ENCODE measurements at regions not wholly inside any gene's neighbourhood (a gene's known extent, or its start where the extent isn't known, plus 50 kb on each side); places are given as distances from the start of the nearest gene placed in this dataset.
"Not testable (repeated sequence)": the region's sequence is repeated elsewhere in the genome, so short reads cannot be mapped to it uniquely, and the experiment has no call there.

DNA sequence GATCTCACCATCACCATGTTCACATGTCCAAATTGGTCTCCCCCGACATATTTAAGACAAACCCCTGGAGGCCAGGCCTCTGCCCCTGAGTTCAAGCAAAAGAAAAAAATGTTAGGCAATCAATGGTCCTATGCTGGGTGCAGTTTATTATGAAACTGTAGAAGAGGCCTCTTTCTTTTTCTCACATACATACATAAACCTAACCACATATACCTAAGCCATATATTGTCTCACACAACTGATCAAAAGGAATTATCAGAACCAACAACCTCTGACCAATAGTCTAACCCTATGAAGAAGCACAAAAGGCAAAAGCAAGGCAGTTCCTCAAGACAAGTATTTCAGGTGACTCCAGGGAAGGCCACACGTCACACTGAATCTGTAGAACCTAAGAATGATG lies 49.9 kb downstream of the ILRUN start:
- no peak for DNase-seq

DNA sequence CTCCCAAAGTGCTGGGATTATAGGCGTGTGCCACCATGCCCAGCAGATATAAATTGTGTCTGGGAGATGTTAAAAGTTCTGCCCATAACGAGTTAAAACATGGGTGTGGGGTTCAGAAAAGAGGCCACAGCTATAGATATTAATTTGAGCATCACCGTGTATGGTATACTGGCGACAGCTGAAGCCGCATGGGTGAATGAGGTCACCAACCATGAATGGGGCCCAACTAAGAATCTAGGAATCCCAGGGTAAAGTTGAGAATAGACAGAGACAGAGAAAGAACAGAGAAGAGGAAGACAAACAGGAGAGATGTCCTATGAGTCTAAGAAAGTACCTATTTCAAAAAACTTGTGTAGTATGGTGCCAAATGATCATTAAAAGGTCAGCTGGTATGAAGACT lies 50.9 kb downstream of the ILRUN start:
- DNase-seq: no peak

DNA sequence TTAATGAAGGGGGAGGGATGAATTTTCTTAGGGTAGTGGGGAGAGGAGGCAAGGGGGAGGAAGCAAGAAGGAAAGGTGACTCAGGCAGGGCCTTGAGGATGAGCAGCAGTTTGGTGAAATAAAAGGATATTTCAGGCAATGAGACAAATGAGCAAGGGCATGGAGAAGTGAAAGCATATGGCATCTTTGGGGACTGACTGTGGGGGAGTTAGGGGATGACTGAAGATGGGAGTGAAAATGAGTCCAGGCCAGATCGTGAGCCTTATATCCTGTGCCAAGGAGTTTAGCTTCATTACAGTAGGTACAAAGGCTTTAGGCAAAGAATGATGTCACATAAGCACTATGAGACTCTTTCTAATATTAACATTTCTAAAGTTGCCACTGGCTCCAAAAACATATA lies 51.9 kb downstream of the ILRUN start:
- DNase-seq: no peak

DNA sequence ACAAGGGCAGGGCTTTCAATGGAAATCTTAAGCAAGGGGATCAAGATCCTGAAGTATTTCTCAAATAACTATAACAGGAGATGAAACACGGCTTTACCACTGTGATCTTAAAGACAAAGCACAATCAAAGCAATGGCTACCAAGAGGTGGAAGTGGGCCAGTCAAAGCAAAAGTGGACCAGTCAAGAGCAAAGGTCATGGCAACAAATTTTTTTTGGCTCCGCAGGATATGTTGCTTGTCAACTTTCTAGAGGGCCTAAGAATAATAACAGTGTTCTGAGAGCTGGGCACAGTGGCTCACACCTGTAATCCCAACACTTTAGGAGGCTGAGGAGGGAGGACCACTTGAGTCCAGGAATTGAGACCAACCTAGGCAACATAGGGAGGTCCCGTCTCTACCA lies 54.1 kb downstream of the ILRUN start:
- DNase-seq: no peak

DNA sequence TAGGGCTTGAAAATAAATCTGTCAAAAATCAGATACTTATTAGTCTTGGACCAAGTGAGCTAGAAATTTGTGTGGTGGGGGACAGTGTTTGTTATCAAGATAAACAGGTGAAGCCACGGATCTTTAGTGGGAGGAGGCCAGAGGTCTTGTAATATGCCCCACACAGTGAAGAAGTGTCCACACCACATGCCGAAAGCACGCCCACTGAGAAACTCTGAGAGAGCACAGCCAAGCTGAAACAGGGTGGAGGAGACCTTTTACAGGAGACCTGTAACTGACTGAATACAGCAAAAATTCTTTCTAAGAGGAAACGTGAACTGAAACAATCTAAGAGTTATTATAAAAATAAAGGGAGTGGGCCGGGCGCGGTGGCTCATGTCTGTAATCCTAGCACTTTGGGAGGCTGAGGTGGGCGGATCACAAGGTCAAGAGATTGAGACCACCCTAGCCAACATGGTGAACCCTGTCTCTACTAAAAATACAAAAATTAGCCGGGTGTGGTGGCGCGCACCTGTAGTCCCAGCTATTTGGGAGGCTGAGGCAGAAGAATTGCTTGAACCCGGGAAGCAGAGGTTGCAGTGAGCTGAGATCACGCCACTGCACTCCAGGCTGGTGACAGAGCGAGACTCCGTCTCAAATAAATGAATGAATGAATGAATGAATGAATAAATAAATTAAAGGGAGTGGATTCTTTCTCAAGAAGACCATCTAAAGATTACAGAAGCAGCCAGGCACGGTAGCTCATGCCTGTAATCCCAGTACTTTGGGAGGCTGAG lies 56.3 kb downstream of the ILRUN start:
- DNase-seq: not testable (repeated sequence)

DNA sequence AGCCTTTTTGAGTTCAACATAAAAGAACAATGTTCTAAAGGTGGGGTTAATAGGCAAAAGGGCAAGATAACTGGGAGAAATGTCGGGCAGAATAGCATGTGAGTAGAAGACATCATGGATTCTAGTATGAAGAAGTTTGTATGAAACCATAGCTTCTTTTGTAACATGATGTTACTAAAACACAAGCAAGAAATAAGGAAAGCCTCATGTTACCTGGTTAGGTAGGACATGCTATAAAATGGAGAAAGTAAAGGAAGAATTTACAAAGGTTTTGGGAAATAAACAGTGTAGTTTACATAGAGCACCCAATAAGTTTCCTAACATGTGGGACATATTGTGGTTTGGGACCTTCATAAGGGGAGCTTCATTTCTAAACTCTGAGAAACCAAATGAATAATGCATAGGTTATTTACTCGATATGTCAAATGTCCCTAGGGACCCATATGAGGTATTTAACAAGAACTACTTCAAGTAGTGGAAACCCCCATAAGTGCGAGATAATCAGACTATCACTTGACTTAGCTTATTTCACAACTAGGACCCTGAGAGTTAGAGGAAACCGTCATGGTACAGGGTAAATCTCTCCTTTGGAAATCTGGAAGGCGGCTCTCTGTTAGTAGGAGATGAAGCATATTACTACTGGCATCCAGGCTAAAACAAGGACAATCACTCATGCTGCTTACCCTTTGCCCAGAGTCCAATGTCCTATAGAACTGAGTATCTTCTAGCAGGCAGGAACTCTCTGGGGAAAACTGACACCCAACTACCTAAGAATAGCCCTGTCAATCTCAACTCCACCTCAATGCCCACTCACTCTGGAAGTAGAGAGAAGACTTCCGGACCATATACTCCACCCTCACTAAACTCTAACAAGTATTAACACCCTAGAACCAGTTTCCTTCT lies 57.5 kb downstream of the ILRUN start:
- DNase-seq: no peak

DNA sequence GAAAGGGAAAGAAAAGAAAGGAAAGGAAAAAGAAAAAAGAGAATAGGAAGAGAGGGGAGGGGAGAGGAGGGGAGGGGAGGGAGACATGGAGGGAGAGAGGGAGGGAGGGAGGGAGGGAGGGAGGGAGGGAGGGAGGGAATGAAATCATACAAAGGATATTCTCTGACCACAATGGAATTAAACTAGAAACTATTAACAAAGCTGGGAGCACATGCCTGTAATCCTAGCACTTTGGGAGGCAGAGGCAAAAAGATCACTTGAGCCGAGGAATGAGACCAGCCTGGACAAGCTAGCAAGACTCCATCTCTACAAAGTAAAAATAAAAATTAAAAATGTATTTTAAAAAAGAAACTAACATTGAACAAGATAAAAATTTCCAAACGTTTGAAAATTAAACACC lies 62.8 kb downstream of the ILRUN start:
- DNase-seq: no peak

DNA sequence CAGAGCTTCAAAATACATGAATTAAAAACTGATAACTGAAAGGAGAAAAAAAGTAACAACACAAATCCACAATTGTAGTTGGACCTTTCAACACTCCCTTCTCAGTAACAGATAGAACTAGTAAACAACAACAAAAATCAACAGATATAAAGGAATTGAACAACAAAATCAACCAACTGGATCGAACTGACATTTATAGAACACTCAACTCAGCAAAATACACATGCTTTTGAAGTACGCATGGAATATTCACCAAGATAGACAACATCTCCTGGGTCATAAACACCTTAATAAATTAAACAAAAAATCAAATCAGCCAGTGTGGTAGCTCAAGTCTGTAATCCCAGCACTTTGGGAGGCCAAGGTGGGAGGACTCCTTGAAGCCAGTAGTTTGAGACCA lies 63.3 kb downstream of the ILRUN start:
- no peak for DNase-seq

DNA sequence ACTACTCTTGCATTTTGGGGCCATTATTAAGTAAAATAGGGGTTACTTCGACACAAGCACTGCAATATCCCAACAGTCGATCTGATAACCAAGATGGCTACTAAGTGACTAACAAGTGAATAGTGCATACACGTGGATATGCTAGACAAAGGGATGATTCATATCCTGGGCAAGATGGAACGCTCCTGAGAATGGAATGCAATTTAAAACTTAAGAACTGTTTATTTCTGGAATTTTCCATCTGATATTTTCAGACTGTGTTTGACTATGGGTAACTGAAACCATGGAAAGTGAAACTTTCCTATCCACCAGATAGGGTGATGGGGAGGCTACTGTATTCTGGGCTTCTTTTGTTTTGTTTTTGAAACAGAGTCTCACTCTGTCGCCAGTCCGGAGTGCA lies 66.5 kb downstream of the ILRUN start:
- peak; percentile 87 for DNase-seq

DNA sequence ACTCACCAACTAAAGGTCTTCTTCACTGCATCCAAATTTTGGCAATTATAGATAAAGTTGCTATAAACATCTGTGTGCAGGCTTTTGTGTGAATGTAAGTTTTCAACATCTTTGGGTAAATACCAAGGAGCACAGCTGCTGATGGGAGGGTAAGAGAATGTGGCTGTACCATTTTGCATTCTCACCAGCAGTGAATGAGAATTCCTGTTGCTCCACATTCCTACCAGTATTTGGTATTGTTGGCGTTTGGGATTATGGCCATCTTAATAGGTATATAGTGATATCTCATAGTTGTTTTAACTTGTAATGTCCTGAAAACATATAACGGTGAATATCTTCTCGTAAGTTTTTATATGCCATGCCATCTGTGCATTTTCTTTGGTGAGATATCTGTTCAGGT lies 69.3 kb downstream of the ILRUN start:
- DNase-seq: no peak

DNA sequence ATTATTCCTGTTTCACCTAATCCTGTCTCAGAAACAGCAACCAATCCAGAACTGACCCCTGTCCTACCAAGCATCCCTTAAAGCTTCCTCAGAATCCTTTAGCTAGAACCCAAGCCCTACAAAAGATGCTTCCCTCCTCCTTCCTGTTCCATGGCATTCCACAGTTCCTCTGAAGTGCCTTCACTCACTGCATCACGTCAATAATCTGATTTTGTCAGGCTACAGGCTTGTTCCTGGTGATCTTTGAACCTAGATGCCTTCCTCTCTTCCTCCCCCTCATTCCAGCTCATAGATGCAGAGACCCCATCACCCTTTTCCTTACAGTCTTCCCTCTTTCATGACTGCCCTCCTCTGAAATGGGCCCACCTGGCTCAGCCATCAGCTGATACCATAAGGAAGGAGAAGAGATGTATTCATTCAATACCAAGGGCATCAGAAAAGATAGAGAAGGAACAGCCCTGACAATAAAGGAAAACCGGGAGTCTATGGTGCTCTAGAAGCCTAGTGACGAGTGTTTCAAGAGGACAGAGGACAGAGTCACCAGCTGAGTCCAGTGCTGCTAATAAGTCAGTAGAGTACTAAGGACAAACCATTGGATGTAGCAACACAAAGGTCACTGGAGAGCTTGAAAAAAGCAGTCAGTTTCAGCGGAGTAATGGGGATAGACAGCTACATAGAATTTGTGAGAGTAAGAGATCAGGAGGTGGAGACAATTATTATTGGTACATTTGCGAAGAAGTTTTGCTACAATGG lies 62.5 kb upstream of the SPDEF start:
- DNase-seq: no peak

DNA sequence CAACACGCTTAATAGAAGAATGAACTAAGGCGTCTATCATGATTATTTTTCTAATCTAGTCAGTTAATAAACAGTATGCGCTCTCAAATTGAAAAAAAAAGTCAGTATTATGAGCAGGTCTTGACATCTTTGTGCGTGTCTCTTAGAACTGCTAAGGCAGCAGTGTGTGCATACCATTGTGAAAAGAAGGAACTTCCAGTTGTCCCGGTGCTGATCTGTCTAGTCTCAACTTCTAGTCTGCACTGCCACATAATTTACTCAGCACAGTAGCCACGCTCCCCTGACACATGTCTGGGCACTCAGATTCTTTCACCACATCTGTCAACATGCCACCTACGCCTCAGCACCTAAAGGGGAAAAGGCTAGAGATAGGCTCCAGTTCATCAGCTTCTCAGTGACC lies 61.1 kb upstream of the SPDEF start:
- DNase-seq: no peak

DNA sequence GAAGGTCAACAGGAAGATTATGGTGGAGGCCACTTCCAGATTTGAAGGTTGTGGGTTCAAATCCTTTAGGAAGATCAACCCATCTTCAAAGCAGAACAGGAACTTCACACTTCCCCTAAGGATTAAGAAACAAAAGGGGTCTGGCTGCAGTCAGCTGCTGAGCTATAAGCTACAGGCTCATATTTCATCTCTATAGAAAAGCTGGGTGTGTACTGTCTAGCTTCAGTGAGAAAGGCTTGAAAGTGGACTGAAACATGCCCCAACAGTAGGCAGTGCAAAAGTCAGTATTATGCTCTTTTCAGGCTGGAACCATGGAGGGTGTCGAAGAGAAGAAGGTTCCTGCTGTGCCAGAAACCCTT lies 60.1 kb upstream of the SPDEF start:
- no peak for DNase-seq

DNA sequence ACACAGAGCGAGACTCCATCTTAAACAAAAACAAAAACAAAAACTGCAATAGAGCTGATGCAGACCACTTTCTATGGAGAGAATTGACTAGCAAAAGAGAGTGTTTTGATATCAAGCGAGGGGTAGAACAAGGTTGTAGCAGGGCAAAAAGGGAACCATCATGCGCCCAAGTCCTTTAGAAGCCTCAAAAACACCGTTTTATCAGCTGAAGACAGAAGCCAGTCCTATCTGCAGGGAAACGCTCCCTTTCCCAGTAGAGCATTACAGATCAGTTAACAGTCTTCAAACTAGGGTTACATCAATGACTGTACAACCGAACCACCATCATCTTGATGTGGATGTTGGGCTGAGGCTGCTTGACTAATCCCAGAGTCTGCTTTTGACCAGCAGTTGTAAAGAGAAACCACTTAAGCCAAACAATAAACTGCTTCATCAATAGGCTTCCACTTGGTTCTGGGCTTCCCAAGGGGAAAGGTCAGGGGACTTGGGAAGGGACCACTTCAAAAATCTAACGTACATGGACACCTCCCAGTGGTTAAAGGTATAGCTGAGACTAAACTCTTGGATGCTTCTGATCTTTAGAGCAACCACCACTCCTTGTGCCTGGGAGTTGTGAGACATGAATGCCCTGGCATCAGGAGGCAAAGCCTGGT lies 59.6 kb upstream of the SPDEF start:
- DNase-seq: no peak

DNA sequence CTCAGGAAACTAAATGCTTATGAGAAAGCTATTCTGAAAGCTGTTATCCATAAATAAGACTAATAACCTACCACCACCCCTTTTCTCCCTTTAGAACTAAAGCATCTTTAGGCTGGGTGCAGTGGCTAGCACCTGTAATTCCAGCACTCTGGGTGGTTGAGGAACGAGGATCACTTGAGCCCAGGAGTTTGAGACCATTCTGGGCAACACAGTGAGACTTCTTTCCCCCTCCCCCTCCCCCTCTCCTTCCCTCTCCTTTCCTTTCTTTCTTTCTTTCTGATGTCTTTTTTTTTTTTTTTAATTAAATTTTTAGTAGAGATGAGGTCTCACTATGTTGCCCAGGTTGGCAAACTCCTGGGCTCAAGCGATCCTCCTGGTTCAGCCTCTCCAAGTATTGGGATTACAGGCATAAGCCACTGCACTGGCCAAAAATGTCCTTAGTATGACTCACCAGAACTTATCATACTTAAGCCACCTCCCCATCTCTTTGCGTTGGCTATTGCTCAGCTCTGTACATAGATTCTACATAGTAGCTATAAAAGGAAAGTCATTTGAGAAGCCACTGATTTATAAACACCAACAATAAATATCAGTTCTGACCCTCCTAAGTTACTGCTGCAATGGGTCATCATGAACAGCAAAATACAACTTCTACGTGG lies 54.8 kb upstream of the SPDEF start:
- peak; percentile 89 for DNase-seq

DNA sequence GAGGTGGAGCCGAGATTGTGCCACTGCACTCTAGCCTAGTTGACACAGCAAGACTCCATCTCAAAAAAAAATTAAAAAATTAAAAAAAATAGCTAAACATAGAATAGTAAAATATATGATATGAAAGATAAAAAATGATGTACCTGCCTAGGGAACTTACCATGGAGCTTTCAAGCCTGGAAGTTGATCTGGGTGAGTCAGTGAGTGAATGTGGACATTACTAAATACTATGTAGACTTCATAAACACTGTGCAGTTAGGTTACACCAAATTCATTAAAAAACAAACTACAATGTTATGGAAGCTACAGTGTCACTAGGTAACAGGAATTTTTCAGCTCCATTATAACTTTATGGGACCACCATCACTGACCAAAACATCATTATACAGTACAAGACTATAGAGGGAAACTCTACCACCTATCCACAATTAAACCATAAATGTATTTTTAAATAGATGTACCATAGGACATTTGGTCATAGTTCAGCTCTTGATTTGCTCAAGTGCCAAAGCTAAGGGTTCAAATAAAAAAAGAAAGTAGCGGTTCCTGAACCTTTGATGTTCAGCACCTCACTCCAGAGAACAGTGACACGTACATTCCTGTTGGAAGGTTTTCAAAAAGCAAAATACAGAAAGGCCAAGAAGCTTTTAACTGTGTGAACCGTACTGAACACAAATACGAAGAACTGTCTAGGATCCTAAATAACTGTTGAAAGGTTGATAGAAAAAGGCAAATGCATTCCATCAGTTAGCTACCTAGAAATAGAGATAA lies 52.4 kb upstream of the SPDEF start:
- no peak for DNase-seq

DNA sequence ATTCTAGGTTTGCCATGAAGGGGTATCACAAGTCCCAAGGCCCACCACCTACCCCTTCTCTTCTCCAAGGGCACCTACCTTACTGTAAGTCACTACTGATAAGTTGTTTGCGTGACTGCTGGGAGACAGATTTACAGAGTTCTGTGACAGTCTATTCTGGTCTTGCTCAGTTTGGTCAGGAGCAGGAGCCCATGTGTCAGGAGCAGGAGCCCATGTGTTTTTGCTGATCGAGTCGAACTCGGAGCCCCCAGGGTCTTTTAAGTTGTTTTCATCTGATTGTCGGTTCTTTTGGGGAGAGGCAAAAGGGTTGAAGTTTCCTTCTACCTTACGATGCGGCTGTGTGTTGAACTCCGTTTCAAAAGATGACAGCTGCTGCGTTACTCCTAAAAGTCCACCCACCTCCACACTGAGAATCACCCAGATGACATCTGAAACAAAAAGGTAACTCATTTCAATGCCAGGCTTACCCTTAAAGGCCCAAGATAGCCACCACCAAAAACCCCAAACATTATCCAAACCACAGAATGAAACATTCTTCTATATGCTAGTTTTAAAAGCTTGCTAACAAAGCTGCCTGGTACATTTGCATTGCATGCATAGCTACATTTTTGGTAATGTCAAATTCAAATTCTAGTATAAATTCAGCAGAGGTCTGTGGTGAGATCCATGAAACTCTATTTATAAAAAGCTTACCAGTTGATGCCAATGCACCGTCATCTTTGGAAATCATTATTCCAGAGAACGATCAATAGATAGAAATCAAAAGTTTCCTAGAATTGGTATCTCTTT lies 50.5 kb upstream of the SPDEF start:
- DNase-seq: no peak
